GM12878 (cell line): ENCODE measurements at regions not wholly inside any gene's neighbourhood (a gene's known extent, or its start where the extent isn't known, plus 50 kb on each side); places are given as distances from the start of the nearest gene placed in this dataset.

Source experiments
- ATAC-seq: fragments of 200-7000 bp; cut with Tn5 transposase; 3 replicates; pipeline ENCODE4 v1.9.1; 2020; ENCODE audit warnings: mild to moderate bottlenecking, moderate library complexity
- BruUV-seq: library from RNA; stranded (reverse); fragments of 400-500 nt; replicated peaks from 2 replicates; lab custom pipeline; 2021; lab: Mats Ljungman, UMichigan
- CTCF ChIA-PET: fragments of 300-600 bp; sonication (Branson Sonifier 250); formaldehyde crosslinking; extraction: SDS; loops from one replicate; lab custom pipeline; 2021; ENCODE audit warnings: inconsistent platforms; lab: Yijun Ruan, JAX
- POLR2A ChIA-PET: fragments of 350-600 bp; formaldehyde crosslinking; extraction: SDS; loops from one replicate; lab custom pipeline; 2021; ENCODE audit warnings: inconsistent platforms; lab: Charles Lee
- RAD21 ChIA-PET: fragments of 300-600 bp; sonication (Branson Sonifier 250); formaldehyde crosslinking; loops from one replicate; lab custom pipeline; 2023; ENCODE audit warnings: antibody characterized with exemption; ENCODE audit not compliant: unreplicated experiment; lab: Charles Lee
- SMC1A ChIA-PET: fragments of 300-600 bp; sonication (Branson Sonifier 250); formaldehyde crosslinking; loops from one replicate; lab custom pipeline; 2023; ENCODE audit not compliant: unreplicated experiment, uncharacterized antibody; lab: Charles Lee
- DNase-seq: peaks from one replicate; pipeline ENCODE4 v3.0.0-alpha.2; 2011; ENCODE audit warnings: low read depth, low spot score
- FAIRE-seq: peaks from 3 replicates; lab custom pipeline; 2011; peaks lifted over from hg19 to GRCh38; lab: Jason Lieb, UNC
- H2AFZ ChIP-seq: 2 replicates; pipeline ENCODE4 v1.6.0; 2011; ENCODE audit warnings: low read depth, low read length, control low read depth; ENCODE audit not compliant: control insufficient read depth
- H3K27ac ChIP-seq: 2 replicates; pipeline ENCODE4 v1.5.1; 2011; ENCODE audit warnings: control low read depth; ENCODE audit not compliant: control insufficient read depth, insufficient read depth
- H3K27me3 ChIP-seq, 2 experiments: replicated peaks in 1 of 2; 2 replicates each; pipeline versions ENCODE4 v1.6.0 to v1.6.1; 2011; ENCODE audit warnings: low read length in 1 of 2; ENCODE audit not compliant: control insufficient read depth in 2 of 2, insufficient read depth in 2 of 2
- H3K36me3 ChIP-seq, 2 experiments: 2 replicates each; pipeline ENCODE4 v1.5.1; 2011; ENCODE audit warnings: low read length in 1 of 2; ENCODE audit not compliant: control insufficient read depth in 2 of 2, insufficient read depth in 2 of 2
- H3K4me1 ChIP-seq: 2 replicates; pipeline ENCODE4 v1.6.1; 2011; ENCODE audit warnings: mild to moderate bottlenecking, low read length, moderate library complexity, mixed read lengths; ENCODE audit not compliant: control insufficient read depth, insufficient read depth
- H3K4me2 ChIP-seq: 2 replicates; pipeline ENCODE4 v1.6.0; 2011; ENCODE audit warnings: control low read depth; ENCODE audit not compliant: control insufficient read depth, insufficient read depth
- H3K4me3 ChIP-seq: fragments of 200-600 bp; sonication (generic); 2 replicates; pipeline ENCODE4 v1.5.1; 2016
- H3K79me2 ChIP-seq: 2 replicates; pipeline ENCODE4 v1.6.0; 2011; ENCODE audit warnings: low read length; ENCODE audit not compliant: control insufficient read depth, insufficient read depth
- H3K9ac ChIP-seq: 2 replicates; pipeline ENCODE4 v1.8.0; 2011; ENCODE audit warnings: low read length, control low read depth, mixed read lengths; ENCODE audit not compliant: control insufficient read depth, insufficient read depth
- H3K9me3 ChIP-seq: replicated peaks from 3 replicates; pipeline ENCODE4 v1.5.1; 2011; ENCODE audit warnings: mild to moderate bottlenecking, low read length; ENCODE audit not compliant: control insufficient read depth, insufficient read depth
- H4K20me1 ChIP-seq: 2 replicates; pipeline ENCODE4 v1.6.0; 2011; ENCODE audit not compliant: control insufficient read depth, insufficient read depth
- BCL11A ChIP-seq: IDR thresholded peaks from 2 replicates; pipeline ENCODE4 v1.6.1; 2011; ENCODE audit warnings: low read depth, low read length
- BCLAF1 ChIP-seq: fragments of 450-650 bp; IDR thresholded peaks from 2 replicates; pipeline ENCODE4 v1.6.1; 2017; ENCODE audit warnings: antibody characterized with exemption, mild to moderate bottlenecking, moderate library complexity
- E2F8 ChIP-seq: fragments of 450-650 bp; IDR thresholded peaks from 2 replicates; pipeline ENCODE4 v1.6.1; 2018; ENCODE audit warnings: mild to moderate bottlenecking, low read depth, moderate library complexity; ENCODE audit not compliant: partially characterized antibody
- E4F1 ChIP-seq: fragments of 450-650 bp; IDR thresholded peaks from 2 replicates; pipeline ENCODE4 v1.6.1; 2018; ENCODE audit warnings: borderline replicate concordance, mild to moderate bottlenecking; ENCODE audit not compliant: partially characterized antibody
- EED ChIP-seq: sonication (generic); IDR thresholded peaks from 2 replicates; pipeline ENCODE4 v1.6.1; 2016; ENCODE audit warnings: antibody characterized with exemption, low read depth
- EP300 ChIP-seq, 2 experiments: fragments of 150-350 bp in 1 of 2; IDR thresholded peaks; 2 replicates each; pipeline ENCODE4 v1.6.1; 2011 to 2012; ENCODE audit warnings: low read depth in 2 of 2, low read length in 2 of 2, borderline replicate concordance in 1 of 2, improper control_type of control experiment in 1 of 2, inconsistent platforms in 1 of 2; ENCODE audit not compliant: control insufficient read depth in 1 of 2
- FOXM1 ChIP-seq: IDR thresholded peaks from 2 replicates; pipeline ENCODE4 v1.6.1; 2012; ENCODE audit warnings: low read depth, mild to moderate bottlenecking, inconsistent platforms, low read length, moderate library complexity
- HDGF ChIP-seq: fragments of 450-650 bp; IDR thresholded peaks from 2 replicates; pipeline ENCODE4 v1.6.1; 2016; ENCODE audit warnings: antibody characterized with exemption
- JUND ChIP-seq: IDR thresholded peaks from 2 replicates; pipeline ENCODE4 v1.6.1; 2012; ENCODE audit warnings: low read depth, mild to moderate bottlenecking, low read length, improper control_type of control experiment, moderate library complexity
- KDM1A ChIP-seq: fragments of 200-600 bp; sonication (generic); IDR thresholded peaks from 2 replicates; pipeline ENCODE4 v1.6.1; 2016; ENCODE audit warnings: borderline replicate concordance
- PBX3 ChIP-seq: IDR thresholded peaks from 2 replicates; pipeline ENCODE4 v1.6.1; 2011; ENCODE audit warnings: mild to moderate bottlenecking, low read depth, low read length, moderate library complexity; ENCODE audit not compliant: insufficient replicate concordance
- SP1 ChIP-seq: IDR thresholded peaks from one replicate; pipeline ENCODE4 v1.6.1; 2011; ENCODE audit warnings: low read depth, low read length
- TCF3 ChIP-seq: IDR thresholded peaks from 2 replicates; pipeline ENCODE4 v1.6.1; 2012; ENCODE audit warnings: low read depth, mild to moderate bottlenecking, low read length, borderline replicate concordance; ENCODE audit not compliant: insufficient read depth
- WGBS: methylation state at CpG from one replicate; pipeline ENCODE4 v1.1.6; 2016; ENCODE audit warnings: low lambda C conversion rate; ENCODE audit not compliant: insufficient replicate concordance, insufficient coverage; ENCODE audit errors: missing lambda C conversion rate; 5-methylcytosine and 5-hydroxymethylcytosine counted together
- in situ Hi-C: fragments of 300-500 bp; cut with MboI; formaldehyde crosslinking; loops from 9 replicates; pipeline ENCODE4 v1.14.3; 2018; ENCODE audit warnings: mixed read lengths
- intact Hi-C: fragments of 100-400 bp; cut with micrococcal nuclease; formaldehyde crosslinking; loops from one replicate; pipeline ENCODE4 v1.14.2; 2022; ENCODE audit not compliant: unreplicated experiment

GRCh38 chr6:148289153-148289552 lies 53.5 kb upstream of the SASH1 start:
- Histone ChIP-seq H3K4me3 (no peak overlapping the region), H3K9ac (no peak overlapping the region), H2AFZ (no peak overlapping the region), H3K79me2 (no peaks in the 10 kb centered on the region), H3K4me2 (no peak overlapping the region), H3K27ac (no peak overlapping the region), H3K36me3 (no peaks in the 10 kb centered on the region), H4K20me1 (no peaks in the 10 kb centered on the region), H3K4me1 (no peaks in the 10 kb centered on the region), H3K27me3 (peaks cover 0 to 2% of the 10 kb centered on the region in 2 experiments; a peak in 2 of 4 replicates), H3K9me3 (no peaks in the 10 kb centered on the region)
- no peak for ATAC-seq
- WGBS: 40% methylated on average over 6 of the region's 6 CpGs
- BruUV-seq: no TSS peak
- FAIRE-seq: no peak
- CTCF ChIA-PET: no interaction called here
- in situ Hi-C loops: no loop called here
- intact Hi-C loops: no loop called here
- DNase-seq: no peak
- RAD21 ChIA-PET: no interaction called here
- SMC1A ChIA-PET: no interaction called here
- POLR2A ChIA-PET: no interaction called here
- TF ChIP-seq E4F1: no peak
- TF ChIP-seq KDM1A: no peak
- no peak for TF ChIP-seq JUND
- no peak for TF ChIP-seq EP300 (IDR thresholded peaks at IDR 0.05; ENCODE audit: borderline replicate concordance in 1 of 2, control insufficient read depth in 1 of 2, low read depth in 2 of 2, low read length in 2 of 2)
- TF ChIP-seq HDGF: no peak
- no peak for TF ChIP-seq PBX3
- TF ChIP-seq BCLAF1: no peak
- TF ChIP-seq SP1: no peak
- TF ChIP-seq BCL11A: no peak
- TF ChIP-seq EED: no peak
- TF ChIP-seq FOXM1: no peak
- TF ChIP-seq TCF3: no peak
- TF ChIP-seq E2F8: no peak
